OCI-LY3 (cell line): ENCODE measurements at regions not wholly inside any gene's neighbourhood (a gene's known extent, or its start where the extent isn't known, plus 50 kb on each side); places are given as distances from the start of the nearest gene placed in this dataset.

ENCODE experiments used
- EZH2phosphoT487 ChIP-seq: fragments of 200-600 bp; shearing (Covaris generic); IDR thresholded peaks from 2 replicates; pipeline ENCODE4 v1.6.1; 2018; ENCODE audit warnings: antibody characterized with exemption, mixed run types, low read depth
- TF ChIP-seq, protein P1 (sequence below): fragments of 200-600, 300-600 bp; sonication (generic); IDR thresholded peaks from 2 replicates; pipeline ENCODE4 v1.5.1; 2014; ENCODE audit warnings: antibody characterized with exemption, low read length, low read depth

DNA sequence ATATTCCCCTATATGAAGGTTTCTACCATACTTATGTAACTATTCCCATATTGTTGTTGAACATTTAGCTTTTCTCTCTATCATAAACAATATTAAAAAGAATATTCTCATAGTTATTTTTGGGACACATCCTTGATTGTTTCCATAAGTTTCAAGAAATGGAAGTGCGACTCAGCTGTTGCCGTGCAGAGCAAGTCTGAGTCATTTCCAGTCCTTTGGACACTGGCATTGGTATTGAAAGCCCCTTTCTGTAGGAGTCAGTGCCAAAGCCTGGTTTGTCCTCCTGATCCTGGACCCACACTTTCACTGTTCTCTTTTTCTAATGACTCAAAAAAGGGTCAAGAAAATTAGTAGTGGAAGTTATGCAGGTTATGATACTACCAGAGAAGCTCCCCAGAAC, 108.3 kb upstream of the DIAPH2 start:
- TF ChIP-seq, protein P1, sequence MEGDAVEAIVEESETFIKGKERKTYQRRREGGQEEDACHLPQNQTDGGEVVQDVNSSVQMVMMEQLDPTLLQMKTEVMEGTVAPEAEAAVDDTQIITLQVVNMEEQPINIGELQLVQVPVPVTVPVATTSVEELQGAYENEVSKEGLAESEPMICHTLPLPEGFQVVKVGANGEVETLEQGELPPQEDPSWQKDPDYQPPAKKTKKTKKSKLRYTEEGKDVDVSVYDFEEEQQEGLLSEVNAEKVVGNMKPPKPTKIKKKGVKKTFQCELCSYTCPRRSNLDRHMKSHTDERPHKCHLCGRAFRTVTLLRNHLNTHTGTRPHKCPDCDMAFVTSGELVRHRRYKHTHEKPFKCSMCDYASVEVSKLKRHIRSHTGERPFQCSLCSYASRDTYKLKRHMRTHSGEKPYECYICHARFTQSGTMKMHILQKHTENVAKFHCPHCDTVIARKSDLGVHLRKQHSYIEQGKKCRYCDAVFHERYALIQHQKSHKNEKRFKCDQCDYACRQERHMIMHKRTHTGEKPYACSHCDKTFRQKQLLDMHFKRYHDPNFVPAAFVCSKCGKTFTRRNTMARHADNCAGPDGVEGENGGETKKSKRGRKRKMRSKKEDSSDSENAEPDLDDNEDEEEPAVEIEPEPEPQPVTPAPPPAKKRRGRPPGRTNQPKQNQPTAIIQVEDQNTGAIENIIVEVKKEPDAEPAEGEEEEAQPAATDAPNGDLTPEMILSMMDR = no peak
- TF ChIP-seq EZH2phosphoT487 = no peak
